ENCODE measurements at regions not wholly inside any gene's neighbourhood (a gene's known extent, or its start where the extent isn't known, plus 50 kb on each side); places are given as distances from the start of the nearest gene placed in this dataset.

GRCh38 chr18:5073026-5073944, 123.8 kb downstream of the AKAIN1 start:
- no peaks in the 10 kb centered on the region for H3K27me3 ChIP-seq (ENCODE audit: control insufficient read depth in 4 of 4, insufficient read depth in 4 of 4, low read length in 3 of 4)
- TF ChIP-seq YY1 (IDR thresholded peaks at IDR 0.05): no peak
- TF ChIP-seq JUND (IDR thresholded peaks at IDR 0.05): no peak
- TF ChIP-seq REST (IDR thresholded peaks at IDR 0.05): no peak
- TF ChIP-seq CTCF (IDR thresholded peaks at IDR 0.05; ENCODE audit: low read depth, low read length, missing input control): peak; percentile 57
- TF ChIP-seq MAX (IDR thresholded peaks at IDR 0.05): no peak
- no peak for TF ChIP-seq TAF1 (conservative IDR thresholded peaks at IDR 0.05)
- no peak for TF ChIP-seq ZBTB33 (IDR thresholded peaks at IDR 0.05)
- peak; percentile 80 to 83 for TF ChIP-seq RAD21 (IDR thresholded peaks at IDR 0.05)
- TF ChIP-seq ATF3 (IDR thresholded peaks at IDR 0.05): no peak
- no peaks in the 10 kb centered on the region for H3K4me1 ChIP-seq (ENCODE audit: control insufficient read depth in 4 of 4, insufficient read depth in 4 of 4, low read length in 3 of 4)
- 29% methylated on average over 9 of the region's 9 CpGs for WGBS
- H3K36me3 ChIP-seq (ENCODE audit: control insufficient read depth in 4 of 4, insufficient read depth in 3 of 4, low read depth in 1 of 4, low read length in 3 of 4): no peaks in the 10 kb centered on the region
- H3K27ac ChIP-seq (ENCODE audit: low read depth in 1 of 2, low read length in 2 of 2): no peak overlapping the region
- DNase-seq (ENCODE audit: low spot score): no peak
- no peaks in the 10 kb centered on the region for H3K9me3 ChIP-seq (ENCODE audit: control insufficient read depth in 4 of 4, low read length in 3 of 4)
- H3K4me3 ChIP-seq (ENCODE audit: low read depth in 1 of 3, low read length in 3 of 3): no peak overlapping the region
- H3K9ac ChIP-seq (ENCODE audit: low read depth in 1 of 2, low read length in 2 of 2): no peak overlapping the region

GRCh38 chr18:5068851-5069250, 128.2 kb downstream of the AKAIN1 start:
- no peak overlapping the region for H3K9ac ChIP-seq (ENCODE audit: low read depth in 1 of 2, low read length in 2 of 2)
- no peak for TF ChIP-seq ZBTB33 (IDR thresholded peaks at IDR 0.05)
- TF ChIP-seq RXRA (IDR thresholded peaks at IDR 0.05): no peak
- TF ChIP-seq RAD21 (IDR thresholded peaks at IDR 0.05): no peak
- TF ChIP-seq YY1 (IDR thresholded peaks at IDR 0.05): no peak
- H3K4me3 ChIP-seq (ENCODE audit: low read depth in 1 of 3, low read length in 3 of 3): no peak overlapping the region
- no peaks in the 10 kb centered on the region for H3K9me3 ChIP-seq (ENCODE audit: control insufficient read depth in 4 of 4, low read length in 3 of 4)
- H3K36me3 ChIP-seq (ENCODE audit: control insufficient read depth in 4 of 4, insufficient read depth in 3 of 4, low read depth in 1 of 4, low read length in 3 of 4): no peaks in the 10 kb centered on the region
- no peak for DNase-seq (ENCODE audit: low spot score)
- WGBS: 80% methylated on average over 3 of the region's 3 CpGs
- no peaks in the 10 kb centered on the region for H3K4me1 ChIP-seq (ENCODE audit: control insufficient read depth in 4 of 4, insufficient read depth in 4 of 4, low read length in 3 of 4)
- H3K27me3 ChIP-seq (ENCODE audit: control insufficient read depth in 4 of 4, insufficient read depth in 4 of 4, low read length in 3 of 4): no peaks in the 10 kb centered on the region
- H3K27ac ChIP-seq (ENCODE audit: low read depth in 1 of 2, low read length in 2 of 2): no peak overlapping the region

Data from liver (tissue), 8 donors.